ENCODE measurements at regions not wholly inside any gene's neighbourhood (a gene's known extent, or its start where the extent isn't known, plus 50 kb on each side); places are given as distances from the start of the nearest gene placed in this dataset.

GRCh38 chr10:4501306-4501705 is 324.7 kb upstream of the AKR1E2 start:
- H3K36me3 ChIP-seq (ENCODE audit: control insufficient read depth, insufficient read depth, low read length): no peaks in the 10 kb centered on the region

More at GRCh38 chr10:4501306-4501705, 324.7 kb upstream of the AKR1E2 start:
- Histone ChIP-seq H3K9ac (ENCODE audit: insufficient read depth in 1 of 2, low read depth in 2 of 2, low read length in 2 of 2) (no peak overlapping the region), H3K9me3 (replicated peaks; ENCODE audit: control insufficient read depth, insufficient read depth, low read depth, low read length) (no peaks in the 10 kb centered on the region), H3K79me2 (ENCODE audit: control insufficient read depth, insufficient read depth, low read length) (no peaks in the 10 kb centered on the region), H3K4me2 (ENCODE audit: insufficient read depth, low read length) (no peak overlapping the region), H3K4me1 (replicated peaks in 1 of 2; ENCODE audit: control insufficient read depth in 2 of 2, insufficient read depth in 2 of 2, low read length in 2 of 2) (no peaks in the 10 kb centered on the region), H3K4me3 (no peak overlapping the region), H4K20me1 (replicated peaks; ENCODE audit: control insufficient read depth, insufficient read depth, low read length) (no peaks in the 10 kb centered on the region), H3K9me1 (ENCODE audit: control insufficient read depth, insufficient read depth, low read length) (no peaks in the 10 kb centered on the region), H3K27ac (ENCODE audit: extremely low read depth, low read depth, low read length) (no peak overlapping the region), H3K27me3 (ENCODE audit: control insufficient read depth in 2 of 2, insufficient read depth in 2 of 2, low read length in 2 of 2) (no peaks in the 10 kb centered on the region), H2AFZ (ENCODE audit: low read depth, low read length) (no peak overlapping the region)
- FAIRE-seq (no peak), DNase-seq (ENCODE audit: extremely low read depth in 1 of 4, low spot score in 3 of 4) (no peak), ATAC-seq (no peak)
- BruUV-seq (replicated peaks): no TSS peak
- ChIA-PET CTCF (ENCODE audit: low intra/inter-chr PET ratio) (no interaction called here), POLR2A (interaction anchor here (0.5 to 1.0 kb wide), 2 partner anchors 14 to 1110 kb away, joined by 3 read pairs; no protein-coding TSS in a partner anchor)
- no peak for TF ChIP-seq XRCC5 (IDR thresholded peaks at IDR 0.05; ENCODE audit: low read depth, low read length)
- TF ChIP-seq, protein P1, sequence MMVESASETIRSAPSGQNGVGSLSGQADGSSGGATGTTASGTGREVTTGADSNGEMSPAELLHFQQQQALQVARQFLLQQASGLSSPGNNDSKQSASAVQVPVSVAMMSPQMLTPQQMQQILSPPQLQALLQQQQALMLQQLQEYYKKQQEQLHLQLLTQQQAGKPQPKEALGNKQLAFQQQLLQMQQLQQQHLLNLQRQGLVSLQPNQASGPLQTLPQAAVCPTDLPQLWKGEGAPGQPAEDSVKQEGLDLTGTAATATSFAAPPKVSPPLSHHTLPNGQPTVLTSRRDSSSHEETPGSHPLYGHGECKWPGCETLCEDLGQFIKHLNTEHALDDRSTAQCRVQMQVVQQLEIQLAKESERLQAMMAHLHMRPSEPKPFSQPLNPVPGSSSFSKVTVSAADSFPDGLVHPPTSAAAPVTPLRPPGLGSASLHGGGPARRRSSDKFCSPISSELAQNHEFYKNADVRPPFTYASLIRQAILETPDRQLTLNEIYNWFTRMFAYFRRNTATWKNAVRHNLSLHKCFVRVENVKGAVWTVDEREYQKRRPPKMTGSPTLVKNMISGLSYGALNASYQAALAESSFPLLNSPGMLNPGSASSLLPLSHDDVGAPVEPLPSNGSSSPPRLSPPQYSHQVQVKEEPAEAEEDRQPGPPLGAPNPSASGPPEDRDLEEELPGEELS (CRISPR knock-in tag; IDR thresholded peaks at IDR 0.05; ENCODE audit: borderline replicate concordance): no peak
- TF ChIP-seq PHF20 (IDR thresholded peaks at IDR 0.05; ENCODE audit: partially characterized antibody): no peak
- TF ChIP-seq, protein P2, sequence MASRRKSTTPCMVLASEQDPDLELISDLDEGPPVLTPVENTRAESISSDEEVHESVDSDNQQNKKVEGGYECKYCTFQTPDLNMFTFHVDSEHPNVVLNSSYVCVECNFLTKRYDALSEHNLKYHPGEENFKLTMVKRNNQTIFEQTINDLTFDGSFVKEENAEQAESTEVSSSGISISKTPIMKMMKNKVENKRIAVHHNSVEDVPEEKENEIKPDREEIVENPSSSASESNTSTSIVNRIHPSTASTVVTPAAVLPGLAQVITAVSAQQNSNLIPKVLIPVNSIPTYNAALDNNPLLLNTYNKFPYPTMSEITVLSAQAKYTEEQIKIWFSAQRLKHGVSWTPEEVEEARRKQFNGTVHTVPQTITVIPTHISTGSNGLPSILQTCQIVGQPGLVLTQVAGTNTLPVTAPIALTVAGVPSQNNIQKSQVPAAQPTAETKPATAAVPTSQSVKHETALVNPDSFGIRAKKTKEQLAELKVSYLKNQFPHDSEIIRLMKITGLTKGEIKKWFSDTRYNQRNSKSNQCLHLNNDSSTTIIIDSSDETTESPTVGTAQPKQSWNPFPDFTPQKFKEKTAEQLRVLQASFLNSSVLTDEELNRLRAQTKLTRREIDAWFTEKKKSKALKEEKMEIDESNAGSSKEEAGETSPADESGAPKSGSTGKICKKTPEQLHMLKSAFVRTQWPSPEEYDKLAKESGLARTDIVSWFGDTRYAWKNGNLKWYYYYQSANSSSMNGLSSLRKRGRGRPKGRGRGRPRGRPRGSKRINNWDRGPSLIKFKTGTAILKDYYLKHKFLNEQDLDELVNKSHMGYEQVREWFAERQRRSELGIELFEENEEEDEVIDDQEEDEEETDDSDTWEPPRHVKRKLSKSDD (conservative IDR thresholded peaks at IDR 0.05; ENCODE audit: low read length): no peak
- no peak for TF ChIP-seq RCOR1 (IDR thresholded peaks at IDR 0.05; ENCODE audit: borderline replicate concordance in 1 of 2, low read depth in 2 of 2, low read length in 2 of 2)
- in situ Hi-C loops (cut with MboI) (no loop called here), intact Hi-C loops (cut with micrococcal nuclease) (no loop called here)
- WGBS (ENCODE audit: insufficient coverage, low coverage, missing lambda C conversion rate): 4% methylated on average over 2 of the region's 2 CpGs

Measured in K562 (cell line).